HUES48 (cell line): ENCODE measurements at regions not wholly inside any gene's neighbourhood (a gene's known extent, or its start where the extent isn't known, plus 50 kb on each side); places are given as distances from the start of the nearest gene placed in this dataset.
"Not testable (repeated sequence)": the region's sequence is repeated elsewhere in the genome, so short reads cannot be mapped to it uniquely, and the experiment has no call there.

Source experiments
- H3K27ac ChIP-seq: one replicate; pipeline ENCODE4 v1.7.0; 2013; ENCODE audit warnings: low read depth, low read length, inconsistent platforms
- H3K27me3 ChIP-seq: 2 replicates; pipeline ENCODE4 v1.6.1; 2013; ENCODE audit warnings: mild to moderate bottlenecking, low read length; ENCODE audit not compliant: control insufficient read depth, insufficient read depth
- H3K36me3 ChIP-seq: 2 replicates; pipeline ENCODE4 v1.6.1; 2013; ENCODE audit warnings: low read length; ENCODE audit not compliant: control insufficient read depth, insufficient read depth
- H3K4me1 ChIP-seq: 2 replicates; pipeline ENCODE4 v1.6.1; 2013; ENCODE audit warnings: mild to moderate bottlenecking, low read length; ENCODE audit not compliant: control insufficient read depth, insufficient read depth
- H3K4me3 ChIP-seq: 2 replicates; pipeline ENCODE4 v1.5.1; 2013; ENCODE audit warnings: mild to moderate bottlenecking, low read depth, low read length
- H3K9ac ChIP-seq: 2 replicates; pipeline ENCODE4 v1.6.1; 2013; ENCODE audit warnings: mild to moderate bottlenecking, low read depth, low read length, moderate library complexity
- H3K9me3 ChIP-seq: 2 replicates; pipeline ENCODE4 v1.6.1; 2013; ENCODE audit warnings: low read length; ENCODE audit not compliant: control insufficient read depth, insufficient read depth

- no peaks in the 10 kb centered on the region for H3K27me3 ChIP-seq
- H3K36me3 ChIP-seq = no peaks in the 10 kb centered on the region
- H3K4me1 ChIP-seq = no peaks in the 10 kb centered on the region
- peaks cover 8% of the 10 kb centered on the region; the same call in 1 of the 2 replicates for H3K9me3 ChIP-seq
- H3K27ac ChIP-seq = no peak overlapping the region
- no peak overlapping the region for H3K4me3 ChIP-seq
- H3K9ac ChIP-seq = no peak overlapping the region
These were observed 106.7 kb downstream of the RAP2B start for GRCh38 chr3:153268564-153269279.

GRCh38 chr3:153269730-153270129 is 107.7 kb downstream of the RAP2B start:
- no peak overlapping the region for H3K27ac ChIP-seq
- H3K9me3 ChIP-seq = peaks cover 8% of the 10 kb centered on the region; the same call in 1 of the 2 replicates
- H3K4me1 ChIP-seq = no peaks in the 10 kb centered on the region
- no peak overlapping the region for H3K9ac ChIP-seq
- H3K27me3 ChIP-seq = no peaks in the 10 kb centered on the region
- no peaks in the 10 kb centered on the region for H3K36me3 ChIP-seq
- no peak overlapping the region for H3K4me3 ChIP-seq

GRCh38 chr3:153273217-153273616 is 111.2 kb downstream of the RAP2B start:
- Histone ChIP-seq H3K36me3 (no peaks in the 10 kb centered on the region), H3K4me1 (no peaks in the 10 kb centered on the region), H3K9ac (no peak overlapping the region), H3K9me3 (peaks cover 2% of the 10 kb centered on the region; the same call in 1 of the 2 replicates), H3K27ac (no peak overlapping the region), H3K4me3 (no peak overlapping the region), H3K27me3 (no peaks in the 10 kb centered on the region)

- H3K4me3 ChIP-seq = no peak overlapping the region
- no peaks in the 10 kb centered on the region for H3K36me3 ChIP-seq
- H3K4me1 ChIP-seq = no peaks in the 10 kb centered on the region
- no peak overlapping the region for H3K27ac ChIP-seq
- no peaks in the 10 kb centered on the region for H3K9me3 ChIP-seq
- H3K9ac ChIP-seq = no peak overlapping the region
- no peaks in the 10 kb centered on the region for H3K27me3 ChIP-seq
These were observed 111.9 kb downstream of the RAP2B start for GRCh38 chr3:153273767-153274435.

DNA sequence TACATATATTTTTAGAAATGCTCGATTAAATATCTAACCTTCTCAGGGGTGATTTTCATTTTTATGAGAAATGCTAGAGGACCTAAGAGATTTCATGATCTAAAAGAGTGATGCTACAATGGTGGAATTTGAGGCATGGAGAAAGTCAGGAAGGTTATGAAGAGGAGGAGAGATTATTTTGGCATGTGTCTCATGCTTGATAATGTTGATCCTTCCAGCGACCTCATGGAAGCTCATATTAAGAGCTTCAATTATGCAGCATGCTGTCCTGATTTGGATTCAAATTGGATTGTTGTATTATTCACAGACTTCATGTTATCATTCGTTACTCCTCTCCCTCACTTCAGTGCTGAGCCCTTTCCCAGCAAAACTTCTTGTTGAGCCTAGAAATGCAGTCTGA is 112.5 kb downstream of the RAP2B start:
- Histone ChIP-seq H3K4me3 (no peak overlapping the region), H3K4me1 (no peaks in the 10 kb centered on the region), H3K9me3 (no peaks in the 10 kb centered on the region), H3K36me3 (no peaks in the 10 kb centered on the region), H3K9ac (no peak overlapping the region), H3K27me3 (no peaks in the 10 kb centered on the region), H3K27ac (no peak overlapping the region)

DNA sequence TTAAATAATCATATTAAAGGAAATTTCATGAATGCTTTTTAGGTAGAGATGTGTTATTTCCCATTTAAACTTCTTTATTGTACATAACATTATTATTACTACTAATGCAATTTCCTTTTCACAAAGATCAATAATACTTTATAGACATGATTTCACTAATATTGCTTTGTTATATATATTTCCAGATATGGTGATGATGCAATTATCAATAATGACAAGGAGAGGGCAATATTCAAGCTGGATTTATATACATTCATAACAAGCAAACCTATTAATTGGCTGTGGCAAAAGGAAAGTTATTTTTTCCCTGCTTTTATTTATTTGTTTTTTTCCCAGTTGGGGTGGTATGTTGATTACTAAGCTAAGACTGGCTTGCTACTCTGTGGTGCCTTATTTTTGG is 113.5 kb downstream of the RAP2B start:
- H3K27me3 ChIP-seq = no peaks in the 10 kb centered on the region
- no peaks in the 10 kb centered on the region for H3K36me3 ChIP-seq
- no peak overlapping the region for H3K9ac ChIP-seq
- H3K4me1 ChIP-seq = no peaks in the 10 kb centered on the region
- no peaks in the 10 kb centered on the region for H3K9me3 ChIP-seq
- no peak overlapping the region for H3K27ac ChIP-seq
- H3K4me3 ChIP-seq = no peak overlapping the region

DNA sequence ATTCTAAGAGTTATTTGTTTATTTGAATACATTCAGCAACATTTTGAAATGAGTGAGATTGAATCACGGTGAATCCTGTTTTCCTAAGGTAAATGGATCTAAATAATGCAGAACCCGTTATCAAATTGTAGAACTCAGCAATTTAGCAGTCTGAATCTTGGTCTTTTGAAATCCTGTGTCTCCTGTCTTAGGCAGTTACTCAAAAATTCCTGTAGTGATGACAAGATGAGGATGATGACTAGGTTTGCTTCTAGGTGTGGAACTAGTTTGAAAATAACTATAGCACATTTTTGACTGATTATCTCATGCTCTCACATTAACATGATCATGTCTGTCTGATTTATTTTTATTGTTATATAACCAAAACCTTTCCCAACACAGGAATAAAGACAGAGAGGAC is 115.0 kb downstream of the RAP2B start:
- Histone ChIP-seq H3K36me3 (no peaks in the 10 kb centered on the region), H3K4me1 (no peaks in the 10 kb centered on the region), H3K9ac (no peak overlapping the region), H3K4me3 (no peak overlapping the region), H3K27me3 (no peaks in the 10 kb centered on the region), H3K9me3 (no peaks in the 10 kb centered on the region), H3K27ac (no peak overlapping the region)

GRCh38 chr3:153281236-153281997 is 119.4 kb downstream of the RAP2B start:
- not testable (repeated sequence) for H3K27ac ChIP-seq, H3K27me3 ChIP-seq, H3K36me3 ChIP-seq, H3K4me1 ChIP-seq, H3K9ac ChIP-seq, H3K4me3 ChIP-seq, H3K9me3 ChIP-seq

DNA sequence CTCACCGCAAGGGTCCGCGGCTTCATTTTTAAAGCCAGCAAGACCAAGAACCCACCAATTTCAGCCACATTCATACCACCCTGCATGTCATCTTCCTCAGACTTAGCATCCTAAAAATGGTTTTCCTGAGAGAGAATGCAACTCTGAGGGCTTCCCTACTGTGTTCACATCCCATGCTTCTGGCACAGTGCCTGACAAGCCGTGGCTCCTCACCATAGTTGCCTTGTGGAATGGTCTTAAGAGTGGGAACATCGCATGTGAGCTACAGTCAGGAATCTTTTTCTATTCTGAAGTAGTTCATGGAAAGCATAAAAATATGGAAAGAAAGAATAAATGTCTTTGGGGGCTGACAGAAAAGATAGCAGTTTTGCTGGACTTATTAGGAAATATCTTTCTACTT is 120.3 kb downstream of the RAP2B start:
- H3K4me3 ChIP-seq = no peak overlapping the region
- no peaks in the 10 kb centered on the region for H3K9me3 ChIP-seq
- H3K36me3 ChIP-seq = no peaks in the 10 kb centered on the region
- no peak overlapping the region for H3K27ac ChIP-seq
- no peaks in the 10 kb centered on the region for H3K27me3 ChIP-seq
- H3K9ac ChIP-seq = no peak overlapping the region
- H3K4me1 ChIP-seq = peaks cover 3% of the 10 kb centered on the region; the same call in 1 of the 2 replicates

GRCh38 chr3:153284282-153284938 is 122.4 kb downstream of the RAP2B start:
- H3K9ac ChIP-seq = no peak overlapping the region
- H3K9me3 ChIP-seq = no peaks in the 10 kb centered on the region
- H3K36me3 ChIP-seq = no peaks in the 10 kb centered on the region
- peaks cover 8% of the 10 kb centered on the region; the same call in 1 of the 2 replicates for H3K4me1 ChIP-seq
- no peak overlapping the region for H3K27ac ChIP-seq
- H3K27me3 ChIP-seq = no peaks in the 10 kb centered on the region
- no peak overlapping the region for H3K4me3 ChIP-seq
